AG08395 (cell line): ENCODE measurements at regions not wholly inside any gene's neighbourhood (a gene's known extent, or its start where the extent isn't known, plus 50 kb on each side); places are given as distances from the start of the nearest gene placed in this dataset.

Experiments used
- DNase-seq: peaks from one replicate; pipeline ENCODE4 v3.0.0; 2012; ENCODE audit warnings: mixed read lengths, low spot score

GRCh38 chr4:189267312-189267965 lies 673.2 kb upstream of the FRG1 start:
- no peak for DNase-seq

GRCh38 chr4:189278597-189279165 lies 662.0 kb upstream of the FRG1 start:
- DNase-seq = no peak

DNA sequence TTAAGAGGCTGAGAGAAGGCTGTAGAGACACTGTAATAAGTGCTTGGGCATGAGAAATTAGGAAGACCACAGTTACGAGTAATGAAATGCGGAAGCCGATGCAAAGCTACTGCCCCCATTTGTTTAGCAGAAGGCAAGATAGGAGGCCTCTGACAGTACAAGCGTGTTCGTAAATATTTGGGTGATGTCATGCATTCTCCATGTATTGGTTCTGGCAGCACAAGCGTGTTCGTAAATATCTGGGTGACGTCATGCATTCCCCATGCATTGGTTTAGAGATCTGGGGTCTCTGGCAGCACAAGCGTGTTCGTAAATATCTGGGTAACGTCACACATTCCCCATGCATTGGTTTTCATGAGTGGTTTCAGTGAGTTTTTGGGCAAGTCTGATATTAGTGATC lies 661.5 kb upstream of the FRG1 start:
- no peak for DNase-seq

DNA sequence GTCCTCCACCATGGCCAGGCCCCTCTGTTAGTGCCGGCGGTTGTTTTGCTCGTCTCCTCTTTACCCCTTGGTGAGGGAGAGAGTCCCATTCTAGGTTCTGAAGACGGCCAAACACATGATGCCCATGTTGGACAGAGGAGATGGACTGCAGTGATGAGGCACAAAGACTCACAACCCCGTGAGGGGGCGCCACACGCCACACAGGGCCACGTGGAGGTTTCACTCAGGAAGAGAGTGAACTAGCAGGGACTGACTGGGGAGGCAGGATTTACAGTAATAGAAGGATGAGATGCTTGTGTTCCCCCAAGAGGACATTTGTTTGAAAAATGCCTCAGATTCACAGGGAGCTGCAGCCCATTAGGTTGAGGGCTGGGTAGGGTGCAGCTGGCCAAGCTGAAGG lies 655.3 kb upstream of the FRG1 start:
- DNase-seq = no peak

DNA sequence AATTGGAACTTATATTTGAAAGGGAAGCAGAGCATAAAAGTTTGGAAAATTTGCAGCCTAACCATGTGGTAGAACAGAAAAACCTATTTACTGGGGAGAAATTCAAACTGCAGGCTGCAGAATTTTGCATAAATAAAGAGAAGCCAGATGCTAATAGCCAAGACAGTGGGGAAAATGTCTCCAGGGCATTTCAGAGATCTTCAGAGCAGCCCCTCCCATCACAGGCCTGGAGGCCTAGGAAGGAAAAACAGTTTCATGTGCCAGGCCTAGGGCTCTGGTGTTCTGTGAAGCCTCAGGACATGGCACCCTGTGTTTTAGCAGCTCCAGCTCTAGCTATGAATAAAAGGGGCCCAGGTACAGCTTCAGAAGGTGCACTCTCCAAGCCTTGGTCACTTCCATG lies 648.7 kb upstream of the FRG1 start:
- no peak for DNase-seq

DNA sequence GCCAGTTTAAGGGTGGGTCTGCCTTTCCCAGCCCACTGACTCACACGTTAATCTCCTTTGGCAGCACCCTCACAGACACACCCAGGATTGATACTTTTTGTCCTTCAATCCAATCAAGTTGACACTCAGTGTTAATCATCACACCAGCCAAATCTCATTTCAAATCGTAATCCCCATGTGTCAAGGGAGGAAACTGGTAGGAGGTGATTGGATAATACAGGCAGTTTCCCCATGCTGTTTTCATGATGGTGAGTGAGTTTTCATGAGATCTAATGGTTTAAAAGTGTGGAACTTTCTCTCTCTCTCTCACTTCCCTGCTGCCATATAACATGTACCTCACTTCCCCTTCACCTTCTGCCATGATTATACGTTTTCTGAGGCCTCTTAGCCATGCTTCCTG lies 647.2 kb upstream of the FRG1 start:
- no peak for DNase-seq

DNA sequence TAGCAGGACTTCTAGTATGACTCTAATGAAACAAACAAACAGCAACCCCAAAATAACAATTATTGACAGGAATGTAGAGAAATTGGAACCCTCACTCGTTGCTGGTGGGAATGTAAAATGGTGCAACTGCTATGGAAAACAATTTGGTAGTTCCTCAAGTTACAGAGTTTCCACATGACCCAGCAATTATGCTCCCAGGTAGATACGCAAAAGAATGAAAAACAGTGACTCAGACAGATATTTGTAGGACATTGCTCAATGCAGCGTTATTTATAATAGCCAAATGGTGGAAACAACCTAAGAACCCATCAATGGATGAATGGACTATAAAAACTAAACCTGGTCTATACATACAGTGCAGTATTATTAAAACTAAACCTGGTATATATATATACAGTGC lies 646.1 kb upstream of the FRG1 start:
- no peak for DNase-seq

DNA sequence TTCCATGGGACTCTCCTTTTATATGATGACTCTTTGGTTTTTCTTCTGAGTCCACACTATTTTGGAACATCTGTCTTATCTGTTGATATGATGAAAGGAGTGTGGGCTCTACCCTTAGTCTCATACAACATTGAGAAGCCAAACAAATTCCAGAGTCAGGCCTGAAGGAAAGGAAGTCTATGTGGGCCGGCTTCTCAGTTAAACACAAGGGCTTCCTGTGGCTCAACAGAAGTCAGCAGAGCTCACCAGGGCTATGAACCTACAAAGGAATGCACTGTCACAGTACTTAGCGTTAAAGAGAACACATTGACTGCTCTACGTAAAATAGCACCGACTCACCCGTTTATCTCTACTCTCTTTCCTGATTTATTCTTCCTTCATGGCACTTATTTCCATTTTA lies 641.0 kb upstream of the FRG1 start:
- DNase-seq = no peak

- DNase-seq = no peak
These were observed 639.0 kb upstream of the FRG1 start for GRCh38 chr4:189301692-189302091.

GRCh38 chr4:189302719-189303118 lies 638.0 kb upstream of the FRG1 start:
- no peak for DNase-seq

DNA sequence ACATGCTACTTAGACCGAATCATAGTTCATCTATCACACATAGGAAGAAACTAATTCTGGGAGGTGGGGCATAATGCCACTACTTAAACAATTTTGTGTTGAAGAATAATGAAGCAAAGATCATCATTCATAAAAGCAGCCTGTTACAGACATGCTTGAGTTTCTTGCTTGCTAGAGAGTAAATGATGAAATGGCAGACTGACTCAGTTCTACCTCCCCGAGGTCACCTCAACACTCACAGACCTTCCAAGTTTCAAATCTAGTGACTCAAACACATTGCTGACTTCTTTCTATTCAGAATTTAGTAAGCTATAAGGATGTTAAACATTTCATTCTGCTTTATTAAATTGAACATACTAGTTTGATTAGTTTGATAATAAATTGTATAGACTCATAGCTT lies 636.5 kb upstream of the FRG1 start:
- DNase-seq = no peak

DNA sequence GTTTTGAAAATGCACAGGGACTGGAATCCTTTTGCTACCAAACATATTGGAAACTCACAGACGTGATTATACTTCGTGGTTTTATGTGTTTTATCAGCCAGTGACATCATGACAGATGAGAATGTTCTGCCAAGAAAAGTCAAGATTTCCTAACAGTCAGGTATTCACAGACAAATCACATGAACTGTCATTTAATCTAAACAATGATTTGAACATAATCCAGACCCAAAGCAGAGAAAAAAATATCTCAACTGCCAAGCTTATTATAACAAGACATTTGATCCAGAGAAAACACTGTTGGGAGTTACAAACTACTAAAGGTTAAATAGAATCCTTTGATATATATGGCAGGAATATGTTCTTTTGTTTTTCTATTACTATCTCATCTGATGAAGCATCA lies 635.9 kb upstream of the FRG1 start:
- no peak for DNase-seq

- DNase-seq = no peak
These were observed 635.2 kb upstream of the FRG1 start for GRCh38 chr4:189305500-189305899.

DNA sequence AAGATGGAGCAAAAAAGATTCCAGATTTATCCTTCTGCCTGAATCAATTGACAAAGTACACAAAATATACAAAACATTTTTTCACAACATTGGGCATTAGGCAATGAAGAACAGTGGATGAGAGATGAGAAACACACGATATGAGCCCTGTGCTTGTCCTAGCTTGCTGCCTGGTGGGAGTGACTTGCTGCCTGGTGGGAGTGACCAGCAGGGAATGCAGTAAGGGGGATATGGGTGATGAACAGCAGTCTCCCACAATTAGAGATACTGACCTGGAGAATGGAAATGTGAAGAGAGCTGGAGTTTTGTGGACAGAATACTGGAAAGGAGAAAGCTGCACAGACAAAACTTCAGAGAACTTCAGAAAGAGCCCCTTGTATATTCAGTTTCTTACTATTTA lies 629.4 kb upstream of the FRG1 start:
- no peak for DNase-seq

- no peak for DNase-seq
These were observed 627.6 kb upstream of the FRG1 start for GRCh38 chr4:189313064-189313463.

GRCh38 chr4:189313861-189314513 lies 626.7 kb upstream of the FRG1 start:
- DNase-seq = no peak

DNA sequence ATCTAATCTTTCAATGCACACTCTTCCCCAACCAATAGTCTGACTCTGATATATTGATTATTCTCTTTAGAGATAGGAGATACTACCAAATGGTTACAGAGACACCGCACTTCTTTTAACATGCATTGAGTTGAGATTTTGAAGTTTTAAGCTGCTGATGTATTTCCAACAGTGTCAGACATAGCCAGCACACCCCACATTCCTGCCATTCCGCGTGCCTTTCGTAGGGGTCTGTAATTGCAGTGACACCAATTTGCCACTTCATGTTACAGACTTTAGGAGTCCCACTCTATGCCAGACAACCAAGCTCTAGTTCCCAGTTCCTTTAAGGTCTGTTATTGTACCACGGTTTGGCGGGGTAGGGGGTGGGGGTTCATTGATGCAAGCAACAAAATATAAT lies 618.2 kb upstream of the FRG1 start:
- DNase-seq = no peak

DNA sequence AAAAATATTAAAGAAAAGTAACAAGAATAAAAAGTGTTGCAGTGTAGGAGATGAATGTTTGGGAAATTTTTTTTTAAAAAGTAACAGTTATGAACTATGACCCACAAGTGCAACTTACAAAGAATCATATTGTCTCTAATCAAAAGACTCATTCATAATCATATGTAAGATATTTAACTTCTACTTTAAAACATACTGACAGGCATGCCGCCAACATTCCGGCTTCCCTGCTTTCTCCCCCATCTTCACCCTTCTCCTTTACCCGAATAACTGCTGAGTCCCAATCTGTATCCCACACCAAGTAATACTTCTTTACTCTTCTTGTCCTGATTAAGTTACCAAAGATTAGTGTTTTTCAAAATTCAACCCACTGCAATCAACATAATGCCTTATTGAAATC lies 598.8 kb upstream of the FRG1 start:
- DNase-seq = no peak

DNA sequence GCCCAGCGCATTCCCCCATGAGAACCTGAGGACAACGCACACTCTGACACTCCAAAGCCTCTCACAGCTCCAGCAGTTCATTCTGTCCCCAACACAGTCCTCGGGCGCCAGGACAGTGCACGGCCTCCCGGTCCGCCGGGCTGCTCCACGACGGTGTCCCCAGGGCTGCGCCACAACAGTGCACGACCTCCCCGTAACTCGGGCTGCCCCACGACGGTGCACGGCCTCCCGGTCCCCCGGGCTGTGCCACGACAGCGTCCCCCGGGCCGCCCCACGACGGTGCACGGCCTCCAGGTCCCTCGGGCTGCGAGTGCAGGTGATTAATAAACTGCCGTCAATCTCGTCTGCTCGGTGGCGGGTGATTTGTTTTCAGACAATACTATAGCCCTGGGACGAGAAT lies 585.1 kb upstream of the FRG1 start:
- DNase-seq = no peak

DNA sequence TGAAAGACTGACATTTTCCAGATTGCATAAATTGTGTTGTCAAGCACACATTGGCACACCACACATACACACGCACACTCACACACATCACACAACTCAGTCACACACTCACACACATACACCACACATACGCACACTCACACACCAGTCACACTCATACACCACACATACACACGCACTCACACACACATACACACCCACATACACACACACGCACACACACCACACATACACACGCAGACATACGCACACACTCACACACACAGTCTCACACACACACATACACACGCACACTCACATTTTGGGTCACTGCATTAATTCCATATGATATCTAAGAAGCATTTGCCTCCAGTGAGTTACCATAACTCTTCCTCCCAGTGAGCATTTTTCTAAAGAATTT lies 578.3 kb upstream of the FRG1 start:
- no peak for DNase-seq

DNA sequence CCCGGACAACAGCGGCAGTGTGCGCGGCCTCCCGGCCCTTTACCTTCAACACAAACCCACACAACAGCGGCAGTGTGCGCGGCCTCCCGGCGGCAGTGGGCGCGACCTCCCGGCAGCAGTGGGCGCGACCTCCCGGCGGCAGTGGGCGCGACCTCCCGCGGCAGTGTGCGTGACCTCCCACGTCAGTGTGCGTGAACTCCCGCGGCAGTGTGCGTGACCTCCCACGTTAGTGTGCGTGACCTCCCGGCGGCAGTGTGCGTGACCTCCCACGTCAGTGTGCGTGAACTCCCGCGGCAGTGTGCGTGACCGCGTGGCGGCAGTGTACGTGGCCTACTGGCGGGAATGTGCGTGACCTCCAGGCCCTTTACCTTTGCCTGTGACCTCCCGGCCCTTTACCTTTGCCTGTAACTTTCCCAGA lies 576.6 kb upstream of the FRG1 start:
- DNase-seq = no peak

GRCh38 chr4:189365451-189365850 lies 575.2 kb upstream of the FRG1 start:
- DNase-seq = no peak

DNA sequence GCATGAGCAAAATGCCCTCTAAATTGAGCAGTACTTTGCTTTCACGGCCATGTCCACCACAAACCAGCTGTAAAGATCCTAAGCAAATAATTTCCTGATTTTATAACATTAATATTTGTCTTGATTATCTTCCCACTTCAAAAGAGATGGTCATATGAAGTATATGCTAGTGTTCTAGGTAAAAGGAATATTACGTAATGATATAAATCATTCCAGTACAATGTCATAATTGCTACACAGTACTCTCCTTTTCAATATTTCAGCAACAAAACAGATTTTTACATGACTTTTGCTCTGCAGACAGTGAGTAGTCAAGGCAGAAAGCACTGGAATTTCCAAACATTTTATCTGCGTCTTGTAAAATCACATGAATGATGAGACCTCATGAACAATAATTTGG lies 572.8 kb upstream of the FRG1 start:
- DNase-seq = no peak

DNA sequence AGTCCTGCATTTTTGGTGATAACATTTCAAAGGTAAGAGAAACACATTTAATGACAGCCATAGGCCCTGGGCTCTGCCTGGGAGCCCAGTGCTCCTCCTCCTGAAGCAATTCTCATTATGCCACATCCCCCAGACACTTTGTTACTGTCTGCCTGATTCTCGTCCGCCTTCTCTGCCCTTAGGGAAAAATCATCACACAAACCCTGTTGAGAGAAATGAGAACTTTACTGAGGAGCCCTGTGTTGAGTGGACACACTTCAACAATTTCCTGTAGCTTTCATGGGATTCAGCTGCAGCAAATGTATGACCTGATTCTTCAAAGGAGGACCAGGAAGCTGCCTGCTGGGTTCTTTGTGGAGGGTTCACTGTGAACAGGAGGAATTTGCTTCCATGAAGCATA lies 566.5 kb upstream of the FRG1 start:
- no peak for DNase-seq
